Loucy (cell line): ENCODE measurements at regions not wholly inside any gene's neighbourhood (a gene's known extent, or its start where the extent isn't known, plus 50 kb on each side); places are given as distances from the start of the nearest gene placed in this dataset.

Experiments
- H2AFZ ChIP-seq: fragments of 200-600 bp; sonication (generic); 2 replicates; pipeline ENCODE4 v1.6.0; 2016; ENCODE audit warnings: antibody characterized with exemption, mild to moderate bottlenecking, low read length, moderate library complexity
- H3F3A ChIP-seq: fragments of 200-600 bp; 2 replicates; pipeline ENCODE4 v1.6.0; 2016; ENCODE audit warnings: antibody characterized with exemption, low read depth, mild to moderate bottlenecking
- H3K27me3 ChIP-seq: fragments of 200-600 bp; sonication (generic); 2 replicates; pipeline ENCODE4 v1.6.1; 2014; ENCODE audit warnings: low read length, mild to moderate bottlenecking; ENCODE audit not compliant: insufficient read depth, poor library complexity, severe bottlenecking
- H3K36me3 ChIP-seq: fragments of 200-600 bp; sonication (generic); 2 replicates; pipeline ENCODE4 v1.6.1; 2016; ENCODE audit warnings: low read length; ENCODE audit not compliant: insufficient read depth
- H3K4me1 ChIP-seq: fragments of 200-600 bp; sonication (generic); 2 replicates; pipeline ENCODE4 v1.5.1; 2014; ENCODE audit warnings: low read length, mild to moderate bottlenecking; ENCODE audit not compliant: insufficient read depth, poor library complexity, severe bottlenecking
- H3K4me2 ChIP-seq: fragments of 200-600 bp; sonication (generic); 2 replicates; pipeline ENCODE4 v1.6.0; 2014; ENCODE audit warnings: antibody characterized with exemption, low read length, low read depth, mild to moderate bottlenecking; ENCODE audit not compliant: poor library complexity, severe bottlenecking
- H3K4me3 ChIP-seq: fragments of 200-600 bp; sonication (generic); 2 replicates; pipeline ENCODE4 v1.5.1; 2014; ENCODE audit warnings: low read length, mild to moderate bottlenecking, mixed read lengths; ENCODE audit not compliant: poor library complexity, severe bottlenecking
- H3K79me2 ChIP-seq: fragments of 200-600 bp; sonication (generic); 2 replicates; pipeline ENCODE4 v1.6.1; 2014; ENCODE audit warnings: low read length; ENCODE audit not compliant: insufficient read depth
- H3K9ac ChIP-seq: fragments of 200-600 bp; sonication (generic); 2 replicates; pipeline ENCODE4 v1.6.0; 2014; ENCODE audit warnings: mild to moderate bottlenecking, low read depth, low read length, moderate library complexity; ENCODE audit not compliant: poor library complexity, severe bottlenecking
- H3K9me2 ChIP-seq: fragments of 200-600 bp; sonication (generic); replicated peaks from 2 replicates; pipeline ENCODE4 v1.6.1; 2016; ENCODE audit warnings: low read depth, low read length, mixed read lengths
- H3K9me3 ChIP-seq: fragments of 200-600 bp; sonication (generic); 2 replicates; pipeline ENCODE4 v1.6.1; 2014; ENCODE audit warnings: mild to moderate bottlenecking, antibody characterized with exemption, low read length, low read depth; ENCODE audit not compliant: insufficient read depth
- H4K20me1 ChIP-seq: fragments of 200-600 bp; sonication (generic); 2 replicates; pipeline ENCODE4 v1.6.0; 2014; ENCODE audit warnings: antibody characterized with exemption, low read length, mild to moderate bottlenecking; ENCODE audit not compliant: insufficient read depth, poor library complexity, severe bottlenecking
- EZH2phosphoT487 ChIP-seq: fragments of 200-600 bp; IDR thresholded peaks from 2 replicates; pipeline ENCODE4 v1.6.1; 2018; ENCODE audit warnings: antibody characterized with exemption, mild to moderate bottlenecking, moderate library complexity, borderline replicate concordance
- TF ChIP-seq, protein P1 (sequence below): fragments of 200-600 bp; sonication (generic); conservative IDR thresholded peaks from 2 replicates; pipeline ENCODE4 v1.5.1; 2014; ENCODE audit warnings: mild to moderate bottlenecking, antibody characterized with exemption, low read length

GRCh38 chr18:43341014-43341413, 63.7 kb upstream of the SYT4 start:
- H3K9me2 ChIP-seq = no peaks in the 10 kb centered on the region
- no peaks in the 10 kb centered on the region for H3K27me3 ChIP-seq
- no peak overlapping the region for H3K4me3 ChIP-seq
- no peaks in the 10 kb centered on the region for H3F3A ChIP-seq
- no peak overlapping the region for H2AFZ ChIP-seq
- H3K36me3 ChIP-seq = no peaks in the 10 kb centered on the region
- H3K9ac ChIP-seq = no peak overlapping the region
- no peak overlapping the region for H3K4me2 ChIP-seq
- H3K9me3 ChIP-seq = no peaks in the 10 kb centered on the region
- no peak for TF ChIP-seq EZH2phosphoT487
- TF ChIP-seq, protein P1, sequence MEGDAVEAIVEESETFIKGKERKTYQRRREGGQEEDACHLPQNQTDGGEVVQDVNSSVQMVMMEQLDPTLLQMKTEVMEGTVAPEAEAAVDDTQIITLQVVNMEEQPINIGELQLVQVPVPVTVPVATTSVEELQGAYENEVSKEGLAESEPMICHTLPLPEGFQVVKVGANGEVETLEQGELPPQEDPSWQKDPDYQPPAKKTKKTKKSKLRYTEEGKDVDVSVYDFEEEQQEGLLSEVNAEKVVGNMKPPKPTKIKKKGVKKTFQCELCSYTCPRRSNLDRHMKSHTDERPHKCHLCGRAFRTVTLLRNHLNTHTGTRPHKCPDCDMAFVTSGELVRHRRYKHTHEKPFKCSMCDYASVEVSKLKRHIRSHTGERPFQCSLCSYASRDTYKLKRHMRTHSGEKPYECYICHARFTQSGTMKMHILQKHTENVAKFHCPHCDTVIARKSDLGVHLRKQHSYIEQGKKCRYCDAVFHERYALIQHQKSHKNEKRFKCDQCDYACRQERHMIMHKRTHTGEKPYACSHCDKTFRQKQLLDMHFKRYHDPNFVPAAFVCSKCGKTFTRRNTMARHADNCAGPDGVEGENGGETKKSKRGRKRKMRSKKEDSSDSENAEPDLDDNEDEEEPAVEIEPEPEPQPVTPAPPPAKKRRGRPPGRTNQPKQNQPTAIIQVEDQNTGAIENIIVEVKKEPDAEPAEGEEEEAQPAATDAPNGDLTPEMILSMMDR = no peak
- H3K79me2 ChIP-seq = no peaks in the 10 kb centered on the region
- no peaks in the 10 kb centered on the region for H4K20me1 ChIP-seq
- H3K4me1 ChIP-seq = no peaks in the 10 kb centered on the region

DNA sequence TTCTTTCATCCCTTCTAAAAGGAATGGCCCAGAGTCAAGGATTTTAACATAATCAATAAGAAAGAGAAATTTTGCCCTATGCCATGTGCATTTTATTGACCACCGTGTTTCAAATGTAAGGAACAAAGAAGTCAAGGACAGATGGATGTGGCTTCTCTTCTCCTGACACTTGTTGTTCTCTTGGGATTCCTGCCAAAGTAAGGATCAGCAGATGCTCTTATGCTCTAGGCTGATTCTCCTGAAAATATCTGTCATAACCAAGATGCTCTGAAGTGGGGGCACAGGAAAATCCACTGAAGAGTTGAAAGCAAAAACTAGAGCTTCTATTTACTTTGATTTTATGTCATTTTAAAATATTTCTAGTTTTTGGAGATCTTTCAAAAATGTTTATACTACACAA, 72.9 kb upstream of the SYT4 start:
- H3K9ac ChIP-seq = no peak overlapping the region
- no peaks in the 10 kb centered on the region for H3K36me3 ChIP-seq
- H3K27me3 ChIP-seq = no peaks in the 10 kb centered on the region
- H4K20me1 ChIP-seq = no peaks in the 10 kb centered on the region
- H3K79me2 ChIP-seq = no peaks in the 10 kb centered on the region
- H3K4me3 ChIP-seq = no peak overlapping the region
- TF ChIP-seq, protein P1 = no peak
- no peak for TF ChIP-seq EZH2phosphoT487
- H3K9me3 ChIP-seq = no peaks in the 10 kb centered on the region
- H3K4me1 ChIP-seq = no peaks in the 10 kb centered on the region
- no peak overlapping the region for H3K4me2 ChIP-seq
- H2AFZ ChIP-seq = no peak overlapping the region
- no peaks in the 10 kb centered on the region for H3K9me2 ChIP-seq
- H3F3A ChIP-seq = no peaks in the 10 kb centered on the region

GRCh38 chr18:43364535-43364934, 87.2 kb upstream of the SYT4 start:
- no peaks in the 10 kb centered on the region for H3K4me1 ChIP-seq
- no peaks in the 10 kb centered on the region for H3K36me3 ChIP-seq
- no peaks in the 10 kb centered on the region for H3K9me2 ChIP-seq
- H4K20me1 ChIP-seq = no peaks in the 10 kb centered on the region
- no peaks in the 10 kb centered on the region for H3K9me3 ChIP-seq
- H3K27me3 ChIP-seq = no peaks in the 10 kb centered on the region
- H3F3A ChIP-seq = no peaks in the 10 kb centered on the region
- no peak overlapping the region for H3K4me3 ChIP-seq
- no peak overlapping the region for H3K9ac ChIP-seq
- H2AFZ ChIP-seq = no peak overlapping the region
- H3K79me2 ChIP-seq = no peaks in the 10 kb centered on the region
- no peak overlapping the region for H3K4me2 ChIP-seq
- TF ChIP-seq, protein P1 = no peak
